HG03469 (cell line): ENCODE measurements at regions not wholly inside any gene's neighbourhood (a gene's known extent, or its start where the extent isn't known, plus 50 kb on each side); places are given as distances from the start of the nearest gene placed in this dataset.

ENCODE experiments used
- ATAC-seq: cut with Tn5 transposase; IDR thresholded peaks from one replicate; pipeline ENCODE4 v1.9.1; 2021; ENCODE audit warnings: mild to moderate bottlenecking, moderate library complexity, moderate number of reproducible peaks; ENCODE audit not compliant: unreplicated experiment

DNA sequence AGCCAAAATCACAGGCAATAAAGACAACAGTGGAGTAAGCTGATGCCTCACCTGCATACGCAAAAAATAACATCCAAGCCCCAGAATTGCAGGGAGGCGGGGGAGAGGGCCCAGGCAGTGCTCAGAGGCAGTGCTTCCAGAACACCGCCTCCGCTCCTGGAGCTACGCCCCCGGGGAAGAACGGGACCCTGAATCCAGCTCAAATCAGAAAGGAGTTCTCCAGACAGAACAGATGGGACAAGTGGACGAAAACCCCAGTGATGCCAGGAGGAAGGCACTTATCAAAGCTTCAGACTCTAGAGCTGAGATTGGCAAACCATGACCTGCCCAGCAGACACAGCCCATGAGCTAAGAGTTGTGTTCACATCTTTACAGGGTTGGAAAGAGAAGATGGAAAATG lies 683.9 kb downstream of the TBC1D22A start:
- ATAC-seq = no peak

DNA sequence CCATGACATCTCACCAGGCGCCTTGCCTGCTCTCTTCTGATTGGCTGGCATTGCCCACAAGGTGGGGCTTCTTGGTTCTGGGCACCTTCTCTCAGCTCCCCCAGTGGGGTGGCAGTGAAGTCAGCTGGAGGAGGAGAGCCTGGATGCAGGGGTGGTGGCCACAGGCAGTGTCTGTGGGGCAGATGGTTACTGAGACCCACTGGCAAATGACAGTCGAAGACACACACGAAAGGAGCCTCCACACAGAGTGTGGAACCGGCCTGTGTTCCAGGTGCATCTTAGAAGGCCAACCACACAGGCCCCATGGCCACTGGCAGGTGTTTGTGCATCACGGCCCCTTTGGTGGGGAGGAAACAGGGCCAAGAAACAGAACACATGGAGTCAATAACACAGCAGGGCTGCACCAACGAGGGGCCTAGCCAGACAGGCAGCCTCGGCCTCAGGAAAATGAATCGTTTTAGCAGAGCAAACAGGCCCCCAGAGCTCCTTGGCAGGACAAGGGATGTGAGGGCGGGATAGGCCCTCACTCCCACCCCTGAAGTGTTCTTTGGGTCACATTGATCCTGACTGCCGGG lies 683.4 kb downstream of the TBC1D22A start:
- ATAC-seq = no peak

DNA sequence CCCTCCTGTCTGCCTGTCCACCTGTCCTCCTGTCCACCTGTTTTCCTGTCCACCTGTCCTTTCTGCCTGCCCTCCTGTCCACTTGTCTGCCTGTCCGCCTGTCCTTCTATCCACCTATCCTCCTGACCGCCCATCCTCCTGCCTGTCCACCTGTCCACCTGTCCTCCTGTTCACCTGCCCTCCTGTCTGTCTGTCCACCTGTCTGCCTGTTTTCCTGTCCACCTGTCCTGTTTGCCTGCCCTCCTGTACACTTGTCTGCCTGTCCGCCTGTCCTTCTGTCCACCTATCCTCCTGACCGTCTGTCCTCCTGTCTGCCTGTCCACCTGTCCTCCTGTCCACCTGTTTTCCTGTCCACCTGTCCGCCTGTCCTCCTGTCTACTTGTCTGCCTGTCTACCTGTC lies 682.8 kb downstream of the TBC1D22A start:
- no peak for ATAC-seq

DNA sequence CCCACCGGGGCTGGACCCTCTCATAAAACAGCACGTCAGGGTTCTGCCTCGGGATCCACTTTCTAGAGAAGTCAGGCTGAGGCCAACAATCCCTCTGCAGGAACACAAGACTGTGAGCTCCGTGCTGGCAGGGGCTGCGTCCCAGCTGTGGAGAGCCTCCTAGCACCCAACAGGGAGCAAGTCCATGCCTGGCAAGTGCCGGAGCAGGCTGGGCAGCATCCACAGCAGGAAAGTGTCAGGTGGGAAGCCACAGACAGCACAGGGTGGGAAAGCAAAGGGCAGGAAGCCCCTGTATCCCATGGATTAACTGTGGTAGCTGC lies 682.3 kb downstream of the TBC1D22A start:
- ATAC-seq = no peak

DNA sequence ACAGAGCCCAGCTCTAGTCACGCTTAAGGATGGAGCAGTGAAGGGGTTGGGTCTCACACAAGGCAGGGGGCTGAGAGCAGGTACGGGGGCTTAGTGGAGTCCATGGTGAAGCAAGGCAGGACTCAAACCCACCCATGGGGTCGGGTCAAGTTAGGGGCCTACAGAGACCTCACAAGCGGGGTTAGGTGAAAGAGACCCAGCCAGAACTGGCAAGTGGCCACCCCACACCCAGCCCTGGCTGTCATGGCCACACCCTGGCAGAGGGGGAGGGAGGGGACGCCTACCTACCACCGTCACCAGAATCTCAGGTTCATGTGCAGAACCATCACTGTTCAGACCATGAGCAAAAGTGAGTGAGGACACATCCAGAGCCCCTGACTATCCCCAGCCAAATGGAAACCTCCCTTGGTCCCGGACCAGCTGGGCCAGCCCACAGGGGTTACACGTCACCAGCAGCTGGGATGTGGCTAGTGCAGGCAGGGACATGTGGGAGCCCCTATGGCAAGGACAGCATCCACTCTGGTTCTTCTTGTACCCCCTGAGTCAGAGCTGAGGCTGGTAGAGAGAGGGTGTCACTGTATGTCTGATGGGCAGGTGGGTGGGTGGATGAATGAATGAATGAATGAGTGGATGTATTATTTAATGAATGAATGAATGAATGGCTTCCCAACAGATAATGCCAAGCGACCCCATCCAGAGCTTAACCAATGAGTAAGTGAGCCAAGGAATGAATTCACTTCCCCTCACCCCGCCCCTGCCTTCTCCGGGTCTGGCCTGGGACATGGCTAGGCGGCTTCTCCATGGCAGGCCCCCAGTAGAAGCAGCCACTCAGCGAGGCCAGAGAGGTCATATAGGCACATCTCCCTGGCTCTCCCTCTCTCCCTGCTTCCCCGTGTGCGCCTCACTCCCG lies 681.6 kb downstream of the TBC1D22A start:
- no peak for ATAC-seq

DNA sequence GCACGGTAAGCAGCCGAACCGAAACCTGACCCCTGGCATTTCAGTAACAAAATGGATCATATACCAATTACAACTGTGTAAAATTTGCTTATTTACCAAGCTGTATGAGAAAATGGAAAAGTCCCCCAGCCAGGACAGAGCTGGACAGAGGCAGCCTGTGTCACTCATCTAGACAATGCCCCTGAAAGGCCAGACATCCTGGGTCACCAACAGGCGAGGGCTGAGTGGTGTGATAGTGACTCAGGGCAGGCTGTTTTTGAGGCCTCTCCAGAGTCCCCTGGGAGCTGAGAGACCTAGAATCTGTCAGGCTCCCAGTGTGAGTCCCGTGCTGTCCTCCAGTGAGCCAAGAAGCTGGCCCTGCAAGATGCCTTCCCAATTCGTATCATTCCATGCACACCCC lies 680.4 kb downstream of the TBC1D22A start:
- ATAC-seq = no peak

DNA sequence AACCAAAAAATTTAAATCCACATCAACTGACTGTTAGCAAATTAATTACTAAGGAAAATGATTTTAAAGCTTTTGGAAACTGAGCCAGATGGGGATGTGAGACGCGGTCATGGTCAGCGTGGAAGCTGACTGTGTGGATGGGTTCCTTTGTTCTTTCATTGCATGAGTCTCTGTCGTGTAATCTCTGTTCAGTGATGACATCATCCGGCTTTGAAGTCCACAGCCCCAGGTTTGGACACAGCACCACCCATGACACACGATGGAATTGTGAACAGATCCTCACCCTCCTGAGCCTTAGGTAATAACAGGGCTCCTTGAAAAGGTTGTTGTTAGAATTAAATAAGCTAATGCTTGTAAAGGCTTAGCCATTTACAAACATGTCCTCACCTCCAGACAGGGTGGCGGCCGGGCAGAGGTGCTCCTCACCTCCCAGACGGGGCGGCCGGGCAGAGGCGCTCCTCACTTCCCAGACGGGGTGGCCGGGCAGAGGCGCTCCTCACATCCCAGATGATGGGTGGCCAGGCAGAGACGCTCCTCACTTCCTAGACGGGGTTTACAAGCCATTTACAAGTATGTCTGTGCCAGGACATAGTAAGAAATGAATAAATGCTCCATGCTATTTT lies 677.3 kb downstream of the TBC1D22A start:
- no peak for ATAC-seq

DNA sequence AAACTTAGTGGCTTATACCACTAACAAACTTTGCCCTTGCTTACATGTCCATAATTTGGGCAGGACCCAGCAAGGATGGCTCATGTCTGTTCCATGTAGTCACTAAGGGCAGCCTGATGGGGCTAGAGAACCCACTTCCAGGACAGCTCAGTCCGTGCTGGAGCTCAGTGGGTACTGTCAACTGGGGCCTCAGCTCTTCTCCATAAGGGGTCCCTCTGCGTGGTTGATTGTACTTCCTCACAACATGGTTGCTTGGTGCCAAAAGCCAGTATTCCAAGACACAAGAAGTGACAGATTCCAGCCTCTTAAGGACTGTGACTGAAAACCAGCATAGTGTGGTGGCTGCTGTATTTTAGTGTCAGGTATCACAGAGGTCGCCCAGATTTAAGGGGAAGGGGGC lies 675.2 kb downstream of the TBC1D22A start:
- ATAC-seq = no peak

DNA sequence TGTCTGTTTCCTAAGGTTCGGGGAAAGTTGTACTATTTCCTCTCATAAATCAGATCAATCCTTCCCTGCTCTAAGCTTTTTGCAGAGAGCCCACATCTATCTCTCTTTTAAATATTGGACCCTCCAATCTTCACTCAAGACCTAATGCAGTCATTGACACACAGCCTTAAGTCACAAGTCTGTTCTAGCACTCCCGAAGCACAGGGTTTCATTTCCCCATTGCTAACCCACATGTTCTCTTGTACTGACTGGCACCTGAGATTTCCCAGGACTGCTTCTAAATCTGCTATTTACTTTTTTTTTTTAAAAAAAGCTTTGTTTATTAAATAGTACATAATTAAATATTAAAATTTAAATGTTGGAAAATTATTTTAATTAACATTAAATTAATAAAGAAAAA lies 674.7 kb downstream of the TBC1D22A start:
- ATAC-seq = no peak

DNA sequence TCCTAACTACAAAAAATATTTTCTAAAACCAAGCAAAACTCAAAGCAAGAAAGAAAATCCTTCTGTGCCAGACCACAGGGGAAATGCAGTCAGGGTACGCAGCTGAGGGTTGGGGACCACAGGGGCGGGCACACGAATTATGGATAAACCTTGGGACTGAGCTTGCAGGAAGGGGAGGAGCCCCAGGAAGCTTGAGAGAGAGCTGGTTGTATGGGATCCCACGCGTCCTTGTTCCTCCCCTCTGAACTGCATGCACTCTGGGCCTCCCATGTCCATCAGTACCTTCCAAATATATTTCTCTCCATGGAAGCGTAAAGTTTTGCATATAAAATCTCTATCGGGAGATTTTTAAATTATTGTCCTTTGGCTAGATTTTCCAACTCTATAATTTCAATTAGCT lies 673.4 kb downstream of the TBC1D22A start:
- ATAC-seq = no peak

DNA sequence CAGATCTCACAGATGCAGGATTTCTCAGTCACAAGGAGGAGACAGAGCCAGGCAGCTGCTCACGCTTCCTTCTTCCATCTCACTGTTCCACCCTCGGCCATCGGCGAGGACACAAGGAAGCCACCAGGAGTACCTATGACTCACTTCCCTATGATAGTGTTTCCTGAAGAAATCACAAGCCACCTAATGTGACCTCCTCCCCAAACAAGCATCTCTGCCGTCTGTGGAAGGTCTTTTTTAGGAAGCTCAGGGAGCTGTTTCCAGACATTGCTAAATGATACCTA lies 672.7 kb downstream of the TBC1D22A start:
- ATAC-seq = no peak

DNA sequence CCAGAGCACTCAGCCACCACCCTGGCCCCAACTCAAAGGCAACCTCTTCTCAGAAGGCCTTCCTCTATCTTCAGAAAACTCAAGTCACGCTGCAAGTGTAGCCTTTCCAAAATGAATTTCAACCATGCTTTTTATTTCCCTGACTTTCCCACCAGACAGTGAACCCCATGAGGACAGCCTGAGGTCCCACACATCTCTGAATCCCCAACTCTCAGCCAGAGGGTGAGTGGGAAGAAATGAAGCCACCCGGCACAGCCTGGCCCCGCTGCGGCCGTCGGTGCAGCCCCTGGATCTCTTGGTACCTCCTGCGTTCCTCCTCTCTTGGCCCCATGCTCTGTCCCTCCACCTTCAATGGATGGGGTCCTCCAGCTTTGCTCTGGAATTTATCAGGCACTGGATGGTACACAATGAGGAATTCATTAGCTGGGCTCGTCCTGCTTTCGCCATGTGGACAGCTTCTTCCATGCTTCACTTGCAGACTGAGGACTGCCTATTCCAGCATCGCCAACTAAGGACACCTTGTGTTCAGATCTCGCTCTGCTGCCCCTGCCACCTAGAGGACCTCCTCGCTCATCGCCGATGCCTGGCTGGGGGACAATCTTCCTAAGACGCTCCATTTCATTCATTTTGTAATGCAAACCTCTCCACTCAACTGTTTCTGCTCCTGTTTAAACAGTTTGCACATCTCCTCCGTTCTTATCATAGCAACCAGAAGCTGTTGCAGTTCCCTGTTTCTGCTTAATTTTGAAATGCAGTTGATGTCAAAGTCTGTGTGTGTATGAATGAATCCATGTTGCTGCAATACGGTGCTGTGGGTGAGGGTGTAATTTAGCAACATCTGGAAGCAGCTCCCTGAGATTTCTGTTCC lies 672.1 kb downstream of the TBC1D22A start:
- no peak for ATAC-seq

DNA sequence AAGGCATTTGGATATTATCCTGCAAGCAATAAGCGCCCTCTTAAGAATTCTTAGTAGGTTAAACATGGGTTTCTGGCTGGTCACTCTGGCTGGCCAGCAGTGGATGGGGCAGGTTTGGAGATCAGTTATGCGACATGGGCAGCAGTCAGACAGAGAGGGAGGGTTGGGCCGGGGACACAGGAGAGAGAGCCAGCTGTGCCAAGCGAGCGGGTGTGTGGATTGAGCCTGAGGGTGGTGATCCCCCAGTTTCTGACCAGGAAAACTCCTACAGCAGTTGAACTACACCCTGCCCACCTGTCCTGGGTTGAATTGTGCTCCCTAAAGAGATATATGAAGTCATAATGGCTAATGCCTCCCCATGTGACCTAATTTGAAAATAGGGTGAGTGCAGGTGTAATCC lies 671.2 kb downstream of the TBC1D22A start:
- no peak for ATAC-seq

DNA sequence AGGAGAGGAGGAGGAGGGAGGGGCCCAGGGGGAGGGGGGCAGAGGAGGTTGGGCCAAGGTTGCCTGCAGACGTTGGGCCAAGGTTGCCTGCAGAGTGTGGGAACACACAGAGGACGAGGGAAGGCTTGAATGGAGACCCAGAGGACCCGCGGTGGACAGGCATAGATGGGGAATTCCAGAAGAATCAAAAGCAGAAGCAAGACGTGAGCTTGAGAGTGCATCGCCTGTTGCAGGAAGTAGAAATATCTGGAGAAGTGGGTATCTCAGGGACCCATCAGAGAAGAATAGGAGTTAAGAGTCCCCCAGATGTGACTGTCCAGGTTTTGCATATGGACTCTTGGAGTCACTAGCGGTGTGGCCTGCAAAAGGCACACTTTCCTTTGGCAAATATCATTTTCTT lies 670.2 kb downstream of the TBC1D22A start:
- no peak for ATAC-seq

DNA sequence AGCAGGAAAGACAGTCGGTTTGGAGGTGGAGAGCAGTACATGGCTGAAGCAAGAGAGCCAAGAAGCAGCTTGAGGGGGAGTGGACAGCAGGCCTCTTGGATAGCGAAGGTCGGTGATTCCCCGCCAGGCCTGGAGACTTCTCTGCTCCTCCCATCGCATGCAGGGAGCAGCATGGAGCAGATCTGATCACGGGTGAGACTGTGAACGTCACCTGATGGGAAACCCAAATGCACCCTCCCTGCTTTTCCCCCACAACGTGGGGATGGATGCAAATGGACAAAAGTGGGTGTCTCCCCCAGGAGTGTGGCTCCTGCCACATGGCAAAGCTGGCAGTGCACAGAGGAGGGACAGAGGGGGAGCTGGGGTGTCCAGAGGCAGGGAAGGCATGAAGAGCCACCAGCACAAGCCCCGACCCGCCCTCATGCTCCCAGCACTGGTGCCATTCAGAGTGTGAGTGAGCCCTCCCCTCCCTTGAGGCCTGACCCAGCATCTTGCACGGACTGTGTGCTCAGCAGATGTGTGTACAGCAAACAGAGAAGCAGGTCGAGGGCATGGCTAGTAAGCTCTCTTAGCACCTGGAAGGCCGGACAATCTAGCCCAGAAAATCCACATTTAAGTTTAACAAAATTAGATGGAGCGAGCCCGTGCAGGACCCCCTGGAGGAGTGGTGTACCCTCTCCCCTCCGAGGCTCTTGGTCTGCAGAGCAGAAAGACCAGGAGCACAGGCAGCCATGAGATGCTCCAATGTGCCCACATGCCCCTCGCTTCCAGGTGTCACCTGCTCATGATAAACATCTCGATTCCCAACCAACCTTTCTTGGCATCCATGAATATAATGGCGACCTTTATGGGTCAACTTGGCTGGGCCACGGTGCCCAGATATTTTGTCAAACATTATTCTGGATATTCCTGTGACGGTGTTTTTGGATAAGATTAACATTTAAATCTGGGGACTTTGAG lies 661.7 kb downstream of the TBC1D22A start:
- ATAC-seq = no peak

DNA sequence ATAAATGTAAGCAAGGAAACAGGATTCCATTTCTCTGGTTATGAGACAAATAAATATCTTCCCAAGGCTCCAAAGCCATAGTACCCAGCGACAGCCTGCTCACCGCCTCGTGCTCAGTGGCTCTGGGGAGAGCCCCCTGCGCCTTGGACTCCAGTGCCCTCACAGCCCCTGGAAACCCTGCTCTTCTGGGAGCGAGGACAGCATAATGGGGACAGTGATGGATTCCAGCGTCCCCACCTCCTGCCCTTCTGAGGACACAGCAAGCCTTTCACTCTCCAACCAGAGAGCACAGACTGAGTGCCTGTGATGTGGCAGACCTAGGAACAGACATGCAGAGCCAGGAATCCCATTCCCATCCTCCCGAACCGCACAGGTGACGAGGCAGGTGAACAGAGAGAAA lies 660.8 kb downstream of the TBC1D22A start:
- no peak for ATAC-seq

DNA sequence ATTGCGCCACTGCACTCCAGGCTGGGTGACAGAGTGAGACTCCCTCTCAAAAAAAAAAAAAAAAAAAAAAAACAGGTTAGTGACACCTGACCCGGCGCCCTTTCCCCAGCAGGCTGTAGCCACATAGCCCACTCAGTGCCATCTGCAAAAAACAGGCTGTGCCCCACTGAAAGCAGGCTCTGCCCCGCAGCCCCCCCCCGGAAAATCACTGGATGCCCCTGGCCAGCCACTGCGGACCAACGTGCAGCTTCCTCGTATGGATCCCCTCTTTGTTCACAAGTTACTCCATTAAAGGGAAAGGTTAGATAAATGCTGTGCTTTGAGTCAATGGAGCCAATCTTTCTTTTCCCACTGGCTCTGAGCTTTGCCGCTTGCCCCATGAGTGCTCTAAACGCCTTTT lies 660.3 kb downstream of the TBC1D22A start:
- ATAC-seq = no peak

DNA sequence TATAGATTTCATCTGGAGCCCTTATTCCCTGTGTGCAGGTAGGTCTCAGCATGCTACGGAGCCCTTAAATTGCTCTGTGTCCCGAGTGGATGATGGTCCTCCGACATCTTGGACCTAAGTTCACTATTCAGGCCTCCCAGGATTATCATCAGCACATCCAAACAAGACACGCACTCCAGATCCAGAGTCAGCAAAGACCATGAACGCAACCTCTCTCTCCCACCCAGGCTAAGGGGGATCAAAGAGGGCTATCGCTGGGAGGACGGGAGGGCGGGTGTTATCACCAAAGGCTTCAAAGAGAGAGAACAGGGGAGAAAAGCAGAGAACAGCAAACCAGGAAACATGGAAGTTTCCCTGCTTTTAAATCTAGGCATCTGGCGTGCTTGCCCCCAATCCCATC lies 659.4 kb downstream of the TBC1D22A start:
- ATAC-seq = no peak

DNA sequence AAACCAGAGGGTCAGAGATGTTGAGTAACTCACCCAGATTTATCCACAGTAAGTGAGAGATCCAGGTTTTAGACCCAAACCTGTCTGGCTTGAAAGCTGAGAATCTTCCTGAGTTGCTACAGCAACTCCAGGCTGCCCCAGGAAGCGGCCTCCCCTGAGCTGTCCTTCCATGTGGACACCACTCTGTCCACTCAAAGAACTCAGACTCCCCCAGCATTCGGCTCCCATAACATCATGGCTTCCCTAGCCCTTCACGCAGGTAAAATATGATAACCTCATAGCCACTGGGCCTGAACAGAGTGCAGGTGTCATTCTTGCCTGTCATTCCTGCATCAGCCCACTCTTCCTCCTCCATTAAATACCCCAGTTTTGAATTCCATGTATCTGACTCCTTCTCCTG lies 657.8 kb downstream of the TBC1D22A start:
- no peak for ATAC-seq

DNA sequence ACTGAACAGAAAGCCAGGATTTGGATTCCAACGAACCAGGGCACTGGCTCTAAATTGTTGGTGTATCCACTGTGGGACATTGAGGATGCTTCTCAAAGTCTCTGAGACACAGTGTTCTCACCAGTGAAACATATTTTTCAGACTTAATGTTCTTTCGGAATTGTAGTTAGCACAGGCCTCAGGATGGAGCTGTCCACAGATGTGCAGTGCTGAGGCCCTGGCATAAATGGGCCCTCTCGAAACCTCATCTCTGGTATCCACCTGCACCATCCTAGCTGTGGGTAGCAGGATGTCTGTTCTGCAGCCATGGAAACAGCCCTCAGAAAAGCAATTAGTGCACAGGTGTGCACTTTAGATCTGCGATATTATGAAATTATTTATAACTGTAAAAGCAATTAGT lies 656.8 kb downstream of the TBC1D22A start:
- no peak for ATAC-seq
